ENCODE measurements at regions not wholly inside any gene's neighbourhood (a gene's known extent, or its start where the extent isn't known, plus 50 kb on each side); places are given as distances from the start of the nearest gene placed in this dataset.

GRCh38 chr3:109715707-109716106 lies 378.4 kb upstream of the DPPA4 start:
- no peak for TF ChIP-seq POLR2A (IDR thresholded peaks at IDR 0.05; ENCODE audit: low read depth, low read length)
- no peak for TF ChIP-seq TAF1 (IDR thresholded peaks at IDR 0.05; ENCODE audit: borderline replicate concordance, low read depth, low read length)

Data from GM12892 (cell line).